ENCODE measurements at regions not wholly inside any gene's neighbourhood (a gene's known extent, or its start where the extent isn't known, plus 50 kb on each side); places are given as distances from the start of the nearest gene placed in this dataset.

DNA sequence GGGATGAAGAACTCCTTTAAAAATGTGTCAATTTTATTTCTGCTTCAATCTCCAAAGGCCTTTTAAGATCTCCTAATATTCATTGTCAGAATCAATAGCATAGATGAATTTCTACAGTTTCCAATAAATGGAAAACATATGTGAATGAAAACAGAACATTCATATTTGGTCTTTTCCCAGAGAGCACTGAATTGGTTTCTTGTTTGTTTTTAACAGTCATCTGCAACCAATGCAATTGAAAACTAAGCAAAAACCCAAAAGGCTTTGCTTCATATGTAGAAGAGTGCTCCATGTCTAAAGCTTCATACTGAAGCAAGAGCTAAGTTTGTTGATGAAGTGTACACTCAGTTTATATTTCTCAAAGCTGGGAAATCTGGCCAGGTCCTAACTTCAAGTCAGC is 426.5 kb upstream of the CDIN1 start:
- TF ChIP-seq, protein P1, sequence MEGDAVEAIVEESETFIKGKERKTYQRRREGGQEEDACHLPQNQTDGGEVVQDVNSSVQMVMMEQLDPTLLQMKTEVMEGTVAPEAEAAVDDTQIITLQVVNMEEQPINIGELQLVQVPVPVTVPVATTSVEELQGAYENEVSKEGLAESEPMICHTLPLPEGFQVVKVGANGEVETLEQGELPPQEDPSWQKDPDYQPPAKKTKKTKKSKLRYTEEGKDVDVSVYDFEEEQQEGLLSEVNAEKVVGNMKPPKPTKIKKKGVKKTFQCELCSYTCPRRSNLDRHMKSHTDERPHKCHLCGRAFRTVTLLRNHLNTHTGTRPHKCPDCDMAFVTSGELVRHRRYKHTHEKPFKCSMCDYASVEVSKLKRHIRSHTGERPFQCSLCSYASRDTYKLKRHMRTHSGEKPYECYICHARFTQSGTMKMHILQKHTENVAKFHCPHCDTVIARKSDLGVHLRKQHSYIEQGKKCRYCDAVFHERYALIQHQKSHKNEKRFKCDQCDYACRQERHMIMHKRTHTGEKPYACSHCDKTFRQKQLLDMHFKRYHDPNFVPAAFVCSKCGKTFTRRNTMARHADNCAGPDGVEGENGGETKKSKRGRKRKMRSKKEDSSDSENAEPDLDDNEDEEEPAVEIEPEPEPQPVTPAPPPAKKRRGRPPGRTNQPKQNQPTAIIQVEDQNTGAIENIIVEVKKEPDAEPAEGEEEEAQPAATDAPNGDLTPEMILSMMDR (IDR thresholded peaks at IDR 0.05; ENCODE audit: low read depth, low read length, poor library complexity, severe bottlenecking): no peak
- no peak for TF ChIP-seq EZH2phosphoT487 (IDR thresholded peaks at IDR 0.05; ENCODE audit: borderline replicate concordance, low read length)
